Loucy (cell line): ENCODE measurements at regions not wholly inside any gene's neighbourhood (a gene's known extent, or its start where the extent isn't known, plus 50 kb on each side); places are given as distances from the start of the nearest gene placed in this dataset.

ENCODE experiments used
- H2AFZ ChIP-seq: fragments of 200-600 bp; sonication (generic); 2 replicates; pipeline ENCODE4 v1.6.0; 2016; ENCODE audit warnings: antibody characterized with exemption, mild to moderate bottlenecking, low read length, moderate library complexity
- H3F3A ChIP-seq: fragments of 200-600 bp; 2 replicates; pipeline ENCODE4 v1.6.0; 2016; ENCODE audit warnings: antibody characterized with exemption, low read depth, mild to moderate bottlenecking
- H3K27me3 ChIP-seq: fragments of 200-600 bp; sonication (generic); 2 replicates; pipeline ENCODE4 v1.6.1; 2014; ENCODE audit warnings: low read length, mild to moderate bottlenecking; ENCODE audit not compliant: insufficient read depth, poor library complexity, severe bottlenecking
- H3K36me3 ChIP-seq: fragments of 200-600 bp; sonication (generic); 2 replicates; pipeline ENCODE4 v1.6.1; 2016; ENCODE audit warnings: low read length; ENCODE audit not compliant: insufficient read depth
- H3K4me1 ChIP-seq: fragments of 200-600 bp; sonication (generic); 2 replicates; pipeline ENCODE4 v1.5.1; 2014; ENCODE audit warnings: low read length, mild to moderate bottlenecking; ENCODE audit not compliant: insufficient read depth, poor library complexity, severe bottlenecking
- H3K4me2 ChIP-seq: fragments of 200-600 bp; sonication (generic); 2 replicates; pipeline ENCODE4 v1.6.0; 2014; ENCODE audit warnings: antibody characterized with exemption, low read length, low read depth, mild to moderate bottlenecking; ENCODE audit not compliant: poor library complexity, severe bottlenecking
- H3K4me3 ChIP-seq: fragments of 200-600 bp; sonication (generic); 2 replicates; pipeline ENCODE4 v1.5.1; 2014; ENCODE audit warnings: low read length, mild to moderate bottlenecking, mixed read lengths; ENCODE audit not compliant: poor library complexity, severe bottlenecking
- H3K79me2 ChIP-seq: fragments of 200-600 bp; sonication (generic); 2 replicates; pipeline ENCODE4 v1.6.1; 2014; ENCODE audit warnings: low read length; ENCODE audit not compliant: insufficient read depth
- H3K9ac ChIP-seq: fragments of 200-600 bp; sonication (generic); 2 replicates; pipeline ENCODE4 v1.6.0; 2014; ENCODE audit warnings: mild to moderate bottlenecking, low read depth, low read length, moderate library complexity; ENCODE audit not compliant: poor library complexity, severe bottlenecking
- H3K9me2 ChIP-seq: fragments of 200-600 bp; sonication (generic); replicated peaks from 2 replicates; pipeline ENCODE4 v1.6.1; 2016; ENCODE audit warnings: low read depth, low read length, mixed read lengths
- H3K9me3 ChIP-seq: fragments of 200-600 bp; sonication (generic); 2 replicates; pipeline ENCODE4 v1.6.1; 2014; ENCODE audit warnings: mild to moderate bottlenecking, antibody characterized with exemption, low read length, low read depth; ENCODE audit not compliant: insufficient read depth
- H4K20me1 ChIP-seq: fragments of 200-600 bp; sonication (generic); 2 replicates; pipeline ENCODE4 v1.6.0; 2014; ENCODE audit warnings: antibody characterized with exemption, low read length, mild to moderate bottlenecking; ENCODE audit not compliant: insufficient read depth, poor library complexity, severe bottlenecking
- CTCF ChIP-seq: fragments of 200-600 bp; sonication (generic); conservative IDR thresholded peaks from 2 replicates; pipeline ENCODE4 v1.5.1; 2014; ENCODE audit warnings: mild to moderate bottlenecking, antibody characterized with exemption, low read length
- EZH2phosphoT487 ChIP-seq: fragments of 200-600 bp; IDR thresholded peaks from 2 replicates; pipeline ENCODE4 v1.6.1; 2018; ENCODE audit warnings: antibody characterized with exemption, mild to moderate bottlenecking, moderate library complexity, borderline replicate concordance

DNA sequence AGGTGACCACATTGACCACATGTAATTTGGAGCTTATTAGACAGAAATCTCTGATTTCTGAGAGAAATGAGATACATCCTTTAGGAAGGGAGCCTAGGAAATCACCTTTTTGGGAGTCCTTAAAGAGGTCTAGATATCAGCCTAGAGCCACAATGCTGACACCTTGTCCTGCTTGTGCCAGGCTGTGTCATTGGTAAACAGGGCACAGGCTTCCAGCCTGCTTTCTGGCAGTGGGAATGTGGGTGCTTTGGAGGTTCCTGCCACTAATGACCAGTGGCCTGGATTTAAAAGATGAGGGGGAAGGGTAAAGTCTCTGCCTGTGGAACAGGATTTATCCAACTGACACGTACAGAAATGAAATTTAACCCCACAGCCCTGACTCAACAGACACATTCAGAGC, 169.8 kb upstream of the KBTBD8 start:
- no peaks in the 10 kb centered on the region for H3K9me3 ChIP-seq
- H3K9me2 ChIP-seq: no peaks in the 10 kb centered on the region
- H3K4me1 ChIP-seq: no peaks in the 10 kb centered on the region
- H3K79me2 ChIP-seq: no peaks in the 10 kb centered on the region
- no peak overlapping the region for H3K9ac ChIP-seq
- no peak overlapping the region for H3K4me3 ChIP-seq
- no peak overlapping the region for H3K4me2 ChIP-seq
- no peaks in the 10 kb centered on the region for H4K20me1 ChIP-seq
- H2AFZ ChIP-seq: no peak overlapping the region
- TF ChIP-seq CTCF (no peak), EZH2phosphoT487 (no peak)
- no peaks in the 10 kb centered on the region for H3K27me3 ChIP-seq
- no peaks in the 10 kb centered on the region for H3F3A ChIP-seq
- H3K36me3 ChIP-seq: no peaks in the 10 kb centered on the region

GRCh38 chr3:66830301-66830700, 167.8 kb upstream of the KBTBD8 start:
- no peaks in the 10 kb centered on the region for H3K9me2 ChIP-seq
- H3K9me3 ChIP-seq: no peaks in the 10 kb centered on the region
- no peaks in the 10 kb centered on the region for H3K4me1 ChIP-seq
- H4K20me1 ChIP-seq: no peaks in the 10 kb centered on the region
- no peaks in the 10 kb centered on the region for H3F3A ChIP-seq
- no peaks in the 10 kb centered on the region for H3K27me3 ChIP-seq
- H2AFZ ChIP-seq: no peak overlapping the region
- TF ChIP-seq CTCF (no peak), EZH2phosphoT487 (no peak)
- H3K4me2 ChIP-seq: no peak overlapping the region
- no peaks in the 10 kb centered on the region for H3K79me2 ChIP-seq
- H3K9ac ChIP-seq: no peak overlapping the region
- H3K36me3 ChIP-seq: no peaks in the 10 kb centered on the region
- no peak overlapping the region for H3K4me3 ChIP-seq

DNA sequence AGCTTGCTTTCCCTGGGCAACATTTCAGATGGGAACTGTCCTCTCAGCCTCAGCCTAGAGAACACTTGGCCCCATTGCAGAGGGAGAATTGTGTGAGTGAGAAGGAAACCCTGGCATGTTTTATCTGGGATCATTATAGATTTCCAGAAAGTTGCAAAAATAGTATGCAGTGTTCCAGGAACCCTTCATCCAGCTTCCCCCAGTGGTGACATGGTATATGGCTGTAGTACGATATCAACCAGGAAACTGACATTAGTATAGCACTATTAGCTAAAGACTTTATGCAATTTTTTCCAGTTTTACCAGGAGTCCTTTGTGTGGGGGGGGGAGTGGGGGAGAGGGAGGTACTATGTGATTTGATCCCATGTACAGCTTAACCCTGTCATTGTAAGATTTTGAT, 166.2 kb upstream of the KBTBD8 start:
- no peaks in the 10 kb centered on the region for H3K9me2 ChIP-seq
- H3K79me2 ChIP-seq: no peaks in the 10 kb centered on the region
- H3K9ac ChIP-seq: no peak overlapping the region

More for the DNA sequence above, 166.2 kb upstream of the KBTBD8 start:
- Histone ChIP-seq H2AFZ (no peak overlapping the region), H3K4me1 (no peaks in the 10 kb centered on the region), H3K4me2 (no peak overlapping the region), H3F3A (no peaks in the 10 kb centered on the region), H4K20me1 (no peaks in the 10 kb centered on the region), H3K9me3 (no peaks in the 10 kb centered on the region), H3K27me3 (no peaks in the 10 kb centered on the region), H3K36me3 (no peaks in the 10 kb centered on the region), H3K4me3 (no peak overlapping the region)
- TF ChIP-seq CTCF: 0 out of 2 replicates have a peak, but pooled peaks have one; percentile 9
- TF ChIP-seq EZH2phosphoT487: no peak
